Choroid plexus epithelial cell (primary cell): ENCODE measurements at regions not wholly inside any gene's neighbourhood (a gene's known extent, or its start where the extent isn't known, plus 50 kb on each side); places are given as distances from the start of the nearest gene placed in this dataset.

ENCODE experiments used
- DNase-seq: peaks from one replicate; pipeline ENCODE4 v3.0.0-alpha.2; 2010; ENCODE audit warnings: low read depth
- H3K4me3 ChIP-seq: 2 replicates; pipeline ENCODE4 v1.5.1; 2011; ENCODE audit warnings: low read depth, mild to moderate bottlenecking, control low read depth, low read length, moderate library complexity
- TF ChIP-seq, protein P1 (sequence below): conservative IDR thresholded peaks from 2 replicates; pipeline ENCODE4 v1.5.1; 2011; ENCODE audit warnings: low read depth, mild to moderate bottlenecking, control low read depth, inconsistent platforms, low read length, moderate library complexity

- DNase-seq = peak; percentile 43
- H3K4me3 ChIP-seq = no peak overlapping the region
- TF ChIP-seq, protein P1, sequence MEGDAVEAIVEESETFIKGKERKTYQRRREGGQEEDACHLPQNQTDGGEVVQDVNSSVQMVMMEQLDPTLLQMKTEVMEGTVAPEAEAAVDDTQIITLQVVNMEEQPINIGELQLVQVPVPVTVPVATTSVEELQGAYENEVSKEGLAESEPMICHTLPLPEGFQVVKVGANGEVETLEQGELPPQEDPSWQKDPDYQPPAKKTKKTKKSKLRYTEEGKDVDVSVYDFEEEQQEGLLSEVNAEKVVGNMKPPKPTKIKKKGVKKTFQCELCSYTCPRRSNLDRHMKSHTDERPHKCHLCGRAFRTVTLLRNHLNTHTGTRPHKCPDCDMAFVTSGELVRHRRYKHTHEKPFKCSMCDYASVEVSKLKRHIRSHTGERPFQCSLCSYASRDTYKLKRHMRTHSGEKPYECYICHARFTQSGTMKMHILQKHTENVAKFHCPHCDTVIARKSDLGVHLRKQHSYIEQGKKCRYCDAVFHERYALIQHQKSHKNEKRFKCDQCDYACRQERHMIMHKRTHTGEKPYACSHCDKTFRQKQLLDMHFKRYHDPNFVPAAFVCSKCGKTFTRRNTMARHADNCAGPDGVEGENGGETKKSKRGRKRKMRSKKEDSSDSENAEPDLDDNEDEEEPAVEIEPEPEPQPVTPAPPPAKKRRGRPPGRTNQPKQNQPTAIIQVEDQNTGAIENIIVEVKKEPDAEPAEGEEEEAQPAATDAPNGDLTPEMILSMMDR = no peak
Measured at GRCh38 chr14:58705066-58705465, 67.3 kb downstream of the DACT1 start.

- TF ChIP-seq, protein P1 = no peak
- DNase-seq = no peak
- H3K4me3 ChIP-seq = no peak overlapping the region
Measured at GRCh38 chr14:58707949-58708348, 70.2 kb downstream of the DACT1 start.

DNA sequence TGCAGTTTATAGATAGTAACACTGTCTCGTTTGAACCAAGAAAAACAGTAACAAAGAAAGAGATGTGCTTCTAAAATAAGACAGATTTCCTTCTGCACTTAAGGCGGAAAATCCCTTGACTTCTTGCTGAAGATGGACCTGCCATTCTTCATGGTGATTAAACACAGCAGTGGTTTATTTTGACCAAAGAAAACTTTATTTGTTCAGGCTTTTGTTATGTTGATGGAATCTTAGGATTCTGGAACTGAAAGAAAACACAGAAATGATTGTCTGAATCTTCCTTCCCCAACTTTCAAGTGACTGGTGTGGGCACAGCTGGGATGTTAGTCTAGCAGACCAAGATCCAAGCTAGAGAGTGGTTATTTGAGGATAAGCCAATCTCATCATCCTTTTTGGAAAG, 72.2 kb downstream of the DACT1 start:
- TF ChIP-seq, protein P1 = no peak
- DNase-seq = no peak
- H3K4me3 ChIP-seq = no peak overlapping the region

DNA sequence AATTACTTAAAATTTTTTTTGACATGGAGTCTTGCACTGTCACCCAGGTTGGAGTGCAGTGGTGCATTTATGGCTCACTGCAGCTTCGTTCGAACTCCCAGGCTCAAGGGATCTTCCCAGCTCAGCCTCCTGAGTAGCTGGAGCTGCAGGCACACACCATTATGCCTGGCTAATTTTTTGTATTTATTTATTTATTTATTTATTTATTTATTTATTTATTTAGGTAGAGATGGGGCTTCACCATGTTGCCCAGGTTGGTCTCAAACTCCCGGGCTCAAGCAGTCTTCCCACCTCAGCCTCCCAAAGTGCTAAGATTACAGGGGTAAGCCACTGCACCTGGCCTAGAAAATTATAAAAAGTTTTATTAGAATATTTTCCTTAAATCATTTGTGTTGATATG, 73.6 kb downstream of the DACT1 start:
- TF ChIP-seq, protein P1 = no peak

GRCh38 chr14:58712357-58712756, 74.6 kb downstream of the DACT1 start:
- TF ChIP-seq, protein P1 = no peak
- peak; percentile 41 for DNase-seq
- H3K4me3 ChIP-seq = no peak overlapping the region

More for the DNA sequence above, 73.6 kb downstream of the DACT1 start:
- DNase-seq = no peak
- H3K4me3 ChIP-seq = no peak overlapping the region

DNA sequence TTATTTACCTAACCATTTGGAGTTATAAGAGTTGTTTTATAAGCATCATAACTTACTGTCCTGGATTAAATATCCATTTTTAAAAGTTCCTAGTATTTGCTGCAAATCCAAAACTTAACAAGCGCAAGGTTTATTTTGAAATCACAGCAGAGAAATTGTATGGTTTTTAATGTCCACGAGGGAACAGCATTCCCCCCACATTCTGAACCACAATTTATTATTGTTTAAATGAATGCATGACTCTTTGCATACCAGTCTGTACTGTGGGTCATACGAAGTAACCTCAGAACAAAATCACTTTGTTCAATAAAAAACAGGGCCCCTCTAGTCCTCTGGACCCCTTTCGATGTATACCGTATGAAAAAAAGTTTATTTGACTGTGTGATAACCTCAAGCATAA, 75.9 kb downstream of the DACT1 start:
- TF ChIP-seq, protein P1 = no peak
- peak; percentile 38 for DNase-seq
- no peak overlapping the region for H3K4me3 ChIP-seq

GRCh38 chr14:58716706-58717105, 78.9 kb downstream of the DACT1 start:
- DNase-seq = peak; percentile 45
- H3K4me3 ChIP-seq = no peak overlapping the region
- TF ChIP-seq, protein P1 = no peak
